T-helper 22 cell (primary cell): ENCODE measurements at regions not wholly inside any gene's neighbourhood (a gene's known extent, or its start where the extent isn't known, plus 50 kb on each side); places are given as distances from the start of the nearest gene placed in this dataset.

ENCODE experiments used
- DNase-seq: peaks from one replicate; pipeline ENCODE4 v3.0.0-alpha.2; 2020; ENCODE audit warnings: low read depth

GRCh38 chr2:19600506-19600905 lies 242.1 kb upstream of the OSR1 start:
- no peak for DNase-seq

- no peak for DNase-seq
These were observed 240.5 kb upstream of the OSR1 start for GRCh38 chr2:19598971-19599370.

- DNase-seq = no peak
These were observed 233.8 kb upstream of the OSR1 start for GRCh38 chr2:19592197-19592596.

- no peak for DNase-seq
These were observed 231.4 kb upstream of the OSR1 start for GRCh38 chr2:19589791-19590190.

- no peak for DNase-seq
These were observed 222.4 kb upstream of the OSR1 start for GRCh38 chr2:19580830-19581229.

GRCh38 chr2:19580264-19580663 lies 221.8 kb upstream of the OSR1 start:
- no peak for DNase-seq

DNA sequence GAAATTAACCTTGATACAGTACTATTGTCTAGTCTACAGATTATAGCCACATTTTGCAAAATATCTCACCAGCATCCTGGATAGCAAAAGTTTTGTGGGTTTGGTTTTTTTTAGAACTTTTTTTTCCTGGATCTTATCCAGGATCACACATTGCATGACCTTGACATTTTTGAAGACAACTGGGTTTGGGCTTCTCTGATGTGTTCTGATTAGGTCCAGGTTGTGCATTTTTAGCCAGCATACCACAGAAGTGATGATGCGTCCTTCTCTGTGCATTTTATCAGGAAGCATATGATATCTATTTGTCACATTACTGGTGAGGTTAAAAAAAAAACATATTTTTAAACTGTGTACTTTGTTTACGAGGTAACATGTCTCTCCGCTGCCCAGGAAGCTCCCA lies 221.0 kb upstream of the OSR1 start:
- DNase-seq = no peak

DNA sequence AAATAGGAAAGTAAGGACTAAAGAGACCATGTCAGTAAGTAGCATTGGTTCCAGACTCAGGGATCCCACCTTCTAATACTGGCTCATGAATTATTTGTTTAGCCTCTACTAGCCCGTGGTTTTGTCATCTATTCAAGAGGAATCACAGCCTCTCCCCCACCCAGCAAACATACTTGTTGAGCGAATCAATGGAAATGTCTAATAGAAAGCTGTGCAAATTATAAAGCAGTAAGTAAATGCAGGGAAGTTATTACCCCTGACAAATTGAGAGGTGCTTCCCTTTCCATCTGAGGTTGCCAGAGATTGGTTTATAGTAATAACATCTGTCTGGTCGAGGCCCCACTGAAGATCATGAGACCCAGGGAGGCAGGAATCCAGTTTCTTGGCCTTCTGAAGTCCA lies 219.3 kb upstream of the OSR1 start:
- DNase-seq = no peak

GRCh38 chr2:19576411-19576810 lies 218.0 kb upstream of the OSR1 start:
- no peak for DNase-seq

DNA sequence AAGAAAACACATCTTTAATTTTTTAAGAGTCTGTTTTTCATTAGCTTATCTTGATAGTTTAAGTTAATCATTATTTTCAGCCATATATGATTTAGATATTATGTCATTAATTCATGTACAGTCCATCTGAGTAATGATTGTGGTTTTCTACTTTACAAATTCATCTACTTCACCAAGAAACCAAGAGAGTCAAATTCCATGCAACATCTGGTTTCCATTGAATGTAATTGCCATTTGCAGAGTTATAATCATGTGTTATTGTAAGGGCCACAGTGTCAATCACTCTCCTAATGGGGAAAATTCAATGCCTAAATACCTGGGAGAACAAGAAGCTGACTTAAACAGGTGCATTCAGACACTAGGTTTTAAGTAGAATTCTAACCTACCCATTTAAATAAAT lies 217.2 kb upstream of the OSR1 start:
- DNase-seq = no peak

DNA sequence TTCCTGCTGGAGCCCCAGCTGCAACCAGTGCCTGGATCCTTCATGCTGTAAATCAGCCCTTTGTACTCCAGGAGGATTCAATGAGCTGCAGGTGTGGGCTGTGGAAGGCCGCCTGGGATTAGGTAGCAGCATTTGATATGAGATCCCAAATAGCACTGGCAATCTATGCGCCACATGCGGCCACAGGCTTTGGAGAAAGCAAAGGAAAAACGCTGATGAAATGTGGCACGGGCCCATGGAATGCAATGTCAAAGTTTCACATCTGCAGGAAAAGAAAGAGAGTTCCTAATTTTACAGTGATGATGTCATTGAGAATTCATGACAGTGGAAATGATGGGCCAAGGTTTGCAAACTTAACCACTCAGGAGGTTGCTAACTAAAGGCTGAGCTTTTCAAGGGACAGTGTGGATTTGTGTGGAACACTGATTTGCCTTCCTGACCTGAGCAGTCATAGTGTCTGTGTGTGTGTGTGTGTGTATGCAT lies 216.4 kb upstream of the OSR1 start:
- no peak for DNase-seq

DNA sequence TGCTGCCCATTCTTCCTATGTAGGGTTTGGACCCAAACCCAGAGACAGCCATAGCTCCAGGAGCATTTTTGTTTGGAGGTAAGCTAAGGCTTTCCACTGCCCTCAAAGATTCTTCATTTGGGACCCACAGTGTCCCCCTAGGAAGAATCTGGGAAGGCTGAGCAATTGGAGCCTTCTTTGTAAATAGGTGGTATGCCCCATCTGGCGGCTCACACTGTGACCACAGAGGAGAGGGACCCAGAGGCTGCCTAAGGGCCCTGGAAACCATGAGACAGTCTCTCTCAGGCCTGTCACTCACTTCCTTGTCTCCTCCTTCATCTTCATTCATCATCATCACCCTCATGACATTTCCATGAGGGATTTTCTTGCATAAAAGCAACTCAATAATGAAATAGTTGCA lies 215.4 kb upstream of the OSR1 start:
- DNase-seq = no peak

DNA sequence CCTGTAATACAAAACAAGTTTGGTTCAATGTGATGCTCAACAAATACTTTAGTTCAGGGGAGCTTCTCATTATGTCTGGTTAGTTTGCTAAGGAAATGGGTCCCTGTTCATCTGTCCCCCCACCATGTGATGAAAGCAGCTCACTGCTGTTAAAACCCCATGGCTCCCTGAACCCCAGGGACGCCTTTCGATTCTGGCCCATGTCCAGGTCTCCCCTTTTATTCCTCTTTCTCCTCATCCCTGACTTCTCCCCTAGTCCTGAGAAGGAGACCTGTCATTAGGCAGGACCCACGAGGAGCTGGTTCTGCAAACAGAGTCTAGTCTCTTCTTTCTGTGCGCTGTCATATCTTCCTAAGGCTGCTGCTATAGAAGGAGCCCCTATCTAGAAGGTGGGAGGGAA lies 213.3 kb upstream of the OSR1 start:
- no peak for DNase-seq

DNA sequence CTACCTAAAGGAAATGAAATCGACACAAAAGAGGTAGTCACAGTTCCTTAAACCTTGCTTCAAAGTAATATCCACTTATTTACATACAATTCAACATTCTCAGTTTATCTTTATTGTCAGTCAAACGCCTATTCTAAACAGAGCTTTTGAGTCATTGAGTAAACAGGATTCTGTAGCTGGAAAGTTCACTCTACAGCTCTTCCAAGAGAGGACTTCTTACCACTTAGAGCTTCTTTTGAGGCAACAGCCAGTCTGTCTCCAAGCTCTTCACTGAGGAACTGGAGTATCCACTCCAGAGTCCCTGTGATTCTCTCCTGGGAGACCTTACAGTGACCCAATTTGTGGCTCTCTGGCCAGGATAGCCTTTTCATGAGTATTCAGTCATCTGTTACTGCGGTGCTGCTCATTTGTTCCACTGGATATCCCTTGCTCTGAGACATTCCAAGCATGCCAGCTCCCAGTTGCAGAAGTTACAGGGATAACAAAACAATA lies 210.9 kb upstream of the OSR1 start:
- no peak for DNase-seq

- no peak for DNase-seq
These were observed 210.4 kb upstream of the OSR1 start for GRCh38 chr2:19568809-19569208.

DNA sequence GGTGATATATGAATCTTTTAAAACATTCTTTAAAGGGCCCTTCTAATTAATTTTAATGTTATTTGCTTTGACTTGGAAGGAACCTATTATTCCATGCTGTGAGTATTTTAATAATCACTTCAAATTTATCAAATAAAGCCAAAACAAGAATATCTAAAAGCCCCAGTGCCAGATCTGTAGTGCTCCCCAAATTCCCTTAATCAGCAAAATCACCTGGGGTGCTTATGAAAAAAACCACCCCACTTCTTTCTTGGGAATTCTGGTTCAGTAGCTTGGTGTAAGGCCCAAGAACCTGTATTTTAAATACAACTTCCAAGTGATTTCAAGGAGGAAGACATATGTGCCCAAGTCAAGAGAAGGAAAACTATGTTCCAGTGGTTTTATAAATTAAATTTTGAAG lies 202.4 kb upstream of the OSR1 start:
- no peak for DNase-seq

DNA sequence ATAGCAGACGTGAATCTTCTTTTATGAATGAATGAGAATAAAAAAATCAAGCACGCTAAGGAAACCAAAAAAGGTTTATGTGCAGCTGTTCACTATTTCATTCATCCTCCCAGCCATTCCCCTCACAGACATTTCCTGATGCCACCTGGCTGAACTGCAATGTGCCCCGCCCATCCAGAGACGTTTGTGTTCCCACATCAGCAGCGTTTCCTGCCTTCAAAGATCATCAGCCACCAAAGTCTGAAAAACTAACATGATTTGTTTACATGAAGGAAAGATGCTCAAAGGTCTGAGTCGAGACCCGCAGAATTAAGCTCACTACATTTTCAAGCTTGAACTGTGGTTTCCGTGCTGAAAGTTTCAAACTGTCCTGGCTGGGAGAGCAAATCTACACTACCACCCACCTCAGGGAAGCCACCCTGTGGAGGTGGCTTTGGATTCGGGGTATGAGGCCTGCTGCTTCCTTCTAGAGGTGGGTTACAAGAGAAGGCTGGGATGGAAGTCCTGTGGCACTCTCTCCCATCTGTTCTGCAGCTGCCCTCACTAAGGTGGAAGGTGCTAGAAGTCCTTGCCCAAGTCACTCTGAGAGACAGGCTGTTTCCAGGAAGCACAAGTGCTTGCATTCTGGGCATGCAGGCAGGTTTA lies 201.3 kb upstream of the OSR1 start:
- no peak for DNase-seq

DNA sequence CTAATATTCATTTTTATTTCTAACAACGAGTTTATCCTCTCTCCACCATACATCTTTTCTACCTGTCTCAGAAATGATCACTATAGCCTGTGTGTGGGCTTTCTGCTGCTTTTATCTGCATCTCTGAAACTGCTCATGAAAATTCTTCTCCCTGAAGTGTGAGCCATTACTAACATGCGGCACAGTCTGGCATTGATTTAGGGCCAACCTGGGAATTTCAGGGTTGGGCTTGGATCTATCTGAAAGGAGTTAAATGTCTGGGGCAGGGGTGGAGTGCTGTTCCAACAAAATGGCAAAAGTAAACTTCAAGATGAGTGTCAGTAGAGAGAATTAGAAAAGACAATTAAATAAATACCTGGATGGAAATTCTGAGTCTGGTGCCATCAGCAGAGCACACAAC lies 198.2 kb upstream of the OSR1 start:
- no peak for DNase-seq

GRCh38 chr2:19554520-19554919 lies 196.1 kb upstream of the OSR1 start:
- DNase-seq = no peak

DNA sequence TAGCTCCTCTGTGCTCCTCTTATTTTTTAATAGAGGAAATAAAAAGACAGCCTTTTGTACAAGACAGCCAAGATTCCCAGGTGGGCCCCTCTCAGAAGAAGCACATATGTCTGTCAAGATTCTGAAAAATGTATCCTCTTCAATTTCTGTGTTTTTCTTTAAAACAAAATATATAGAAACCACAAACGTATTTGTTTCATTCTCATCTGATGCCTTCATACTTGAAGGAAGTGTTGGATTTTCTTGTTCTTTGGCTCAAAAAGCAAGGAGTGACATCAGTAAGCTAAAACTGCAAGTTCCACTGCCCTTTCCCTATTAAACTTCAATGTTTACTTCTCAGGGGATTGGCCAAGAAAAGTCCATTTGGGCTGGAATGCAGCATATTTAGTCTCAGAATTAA lies 193.8 kb upstream of the OSR1 start:
- no peak for DNase-seq

GRCh38 chr2:19550750-19551149 lies 192.3 kb upstream of the OSR1 start:
- DNase-seq = no peak

- DNase-seq = no peak
These were observed 191.4 kb upstream of the OSR1 start for GRCh38 chr2:19549821-19550220.

DNA sequence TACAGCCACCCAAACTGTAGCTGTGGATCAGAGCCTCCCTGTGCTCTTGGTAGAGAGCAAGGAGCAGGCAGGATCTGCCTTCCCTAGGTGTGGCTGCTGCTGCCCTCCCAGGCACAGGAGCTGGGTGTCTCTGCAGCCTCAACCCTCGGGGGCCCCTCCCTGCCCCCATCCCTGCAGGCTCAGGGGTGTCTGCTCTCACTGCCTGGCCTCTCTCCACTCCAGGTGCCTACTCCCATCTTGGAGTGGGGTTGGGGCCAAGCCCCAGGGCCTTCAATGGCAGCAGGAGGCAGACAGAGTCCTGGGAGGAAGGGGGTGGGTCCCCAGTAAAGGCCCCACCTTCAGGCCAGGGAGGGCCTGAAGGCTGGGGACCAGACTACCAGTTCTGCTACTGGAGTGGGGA lies 189.7 kb upstream of the OSR1 start:
- no peak for DNase-seq

DNA sequence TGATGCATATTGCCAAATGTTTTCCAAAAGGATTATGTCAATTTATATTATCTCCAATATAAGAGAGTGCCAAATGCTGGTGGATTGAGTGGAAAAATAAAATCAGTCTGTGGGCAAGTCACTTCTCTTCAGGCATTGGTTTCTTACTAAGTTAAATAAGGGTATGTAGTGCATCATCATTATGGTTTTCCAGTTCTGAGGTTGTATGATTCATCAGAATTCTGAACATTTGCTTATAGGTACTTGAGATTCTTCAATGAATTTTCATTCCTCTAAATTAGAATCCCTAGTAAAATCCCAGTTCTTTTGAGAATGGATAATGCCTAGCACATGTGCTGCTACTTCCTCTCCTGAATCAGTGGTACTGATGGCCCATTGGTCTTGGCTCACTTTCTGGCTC lies 188.9 kb upstream of the OSR1 start:
- DNase-seq = no peak

DNA sequence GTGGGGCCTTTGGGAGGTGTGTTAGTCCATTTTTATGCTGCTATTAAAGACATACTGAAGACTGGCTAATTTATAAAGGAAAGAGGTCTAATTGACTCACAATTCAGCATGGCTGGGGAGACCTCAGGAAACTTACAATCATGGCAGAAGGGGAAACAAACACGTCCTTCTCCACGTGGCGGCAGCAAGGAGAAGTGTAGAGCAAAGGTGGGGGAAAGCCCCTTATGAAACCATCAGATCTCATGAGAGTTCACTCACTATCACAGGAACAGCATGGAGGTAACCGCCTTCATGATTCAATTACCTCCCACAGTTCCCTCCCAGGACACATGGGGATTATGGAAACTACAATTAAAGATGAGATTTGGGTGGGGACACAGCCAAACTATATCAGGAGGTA lies 187.1 kb upstream of the OSR1 start:
- DNase-seq = no peak
